Fibroblast of mammary gland (primary cell): ENCODE measurements at regions not wholly inside any gene's neighbourhood (a gene's known extent, or its start where the extent isn't known, plus 50 kb on each side); places are given as distances from the start of the nearest gene placed in this dataset.
"Not testable (repeated sequence)": the region's sequence is repeated elsewhere in the genome, so short reads cannot be mapped to it uniquely, and the experiment has no call there.

ENCODE experiments used
- DNase-seq: peaks from one replicate; pipeline ENCODE4 v3.0.0-alpha.2; 2010; ENCODE audit warnings: low read depth
- H3K4me3 ChIP-seq: 2 replicates; pipeline ENCODE4 v1.5.1; 2011; ENCODE audit warnings: low read depth, mild to moderate bottlenecking, low read length, moderate library complexity; ENCODE audit not compliant: control insufficient read depth
- CTCF ChIP-seq: conservative IDR thresholded peaks from 2 replicates; pipeline ENCODE4 v1.5.1; 2011; ENCODE audit warnings: low read depth, low read length, inconsistent platforms; ENCODE audit not compliant: control insufficient read depth, insufficient read depth

- no peak for TF ChIP-seq CTCF
- peak overlapping the region; percentile 68 for H3K4me3 ChIP-seq
These were observed 219.1 kb downstream of the RTP5 start for GRCh38 chr2:242088471-242089212.

GRCh38 chr2:242089213-242089549 lies 219.7 kb downstream of the RTP5 start:
- peak overlapping the region; percentile 68 for H3K4me3 ChIP-seq
- DNase-seq = not testable (repeated sequence)

More at GRCh38 chr2:242088471-242089212, 219.1 kb downstream of the RTP5 start:
- peak; percentile 69 for DNase-seq

- H3K4me3 ChIP-seq, DNase-seq: not testable (repeated sequence)
These were observed 227.7 kb downstream of the RTP5 start for GRCh38 chr2:242097278-242097677.

GRCh38 chr2:242098034-242098433 lies 228.5 kb downstream of the RTP5 start:
- no peak for TF ChIP-seq CTCF
- H3K4me3 ChIP-seq = no peak overlapping the region
- no peak for DNase-seq

- no peak overlapping the region for H3K4me3 ChIP-seq
- peak; percentile 54 for DNase-seq
- TF ChIP-seq CTCF = no peak
These were observed 229.1 kb downstream of the RTP5 start for GRCh38 chr2:242098445-242099128.

GRCh38 chr2:242103093-242103492 lies 233.6 kb downstream of the RTP5 start:
- not testable (repeated sequence) for DNase-seq, H3K4me3 ChIP-seq

GRCh38 chr2:242104202-242104956 lies 234.8 kb downstream of the RTP5 start:
- DNase-seq, H3K4me3 ChIP-seq: not testable (repeated sequence)

- H3K4me3 ChIP-seq, DNase-seq: not testable (repeated sequence)
These were observed 237.5 kb downstream of the RTP5 start for GRCh38 chr2:242107065-242107464.

- H3K4me3 ChIP-seq, DNase-seq: not testable (repeated sequence)
These were observed 239.4 kb downstream of the RTP5 start for GRCh38 chr2:242108797-242109500.

- not testable (repeated sequence) for H3K4me3 ChIP-seq, DNase-seq
These were observed 240.3 kb downstream of the RTP5 start for GRCh38 chr2:242109819-242110218.

- DNase-seq, H3K4me3 ChIP-seq: not testable (repeated sequence)
These were observed 242.4 kb downstream of the RTP5 start for GRCh38 chr2:242111954-242112353.

GRCh38 chr2:242113492-242113891 lies 244.0 kb downstream of the RTP5 start:
- not testable (repeated sequence) for H3K4me3 ChIP-seq, DNase-seq

GRCh38 chr2:242116676-242117075 lies 247.1 kb downstream of the RTP5 start:
- not testable (repeated sequence) for DNase-seq, H3K4me3 ChIP-seq

GRCh38 chr2:242117305-242117704 lies 247.8 kb downstream of the RTP5 start:
- DNase-seq, H3K4me3 ChIP-seq: not testable (repeated sequence)
